ENCODE measurements at regions not wholly inside any gene's neighbourhood (a gene's known extent, or its start where the extent isn't known, plus 50 kb on each side); places are given as distances from the start of the nearest gene placed in this dataset.

DNA sequence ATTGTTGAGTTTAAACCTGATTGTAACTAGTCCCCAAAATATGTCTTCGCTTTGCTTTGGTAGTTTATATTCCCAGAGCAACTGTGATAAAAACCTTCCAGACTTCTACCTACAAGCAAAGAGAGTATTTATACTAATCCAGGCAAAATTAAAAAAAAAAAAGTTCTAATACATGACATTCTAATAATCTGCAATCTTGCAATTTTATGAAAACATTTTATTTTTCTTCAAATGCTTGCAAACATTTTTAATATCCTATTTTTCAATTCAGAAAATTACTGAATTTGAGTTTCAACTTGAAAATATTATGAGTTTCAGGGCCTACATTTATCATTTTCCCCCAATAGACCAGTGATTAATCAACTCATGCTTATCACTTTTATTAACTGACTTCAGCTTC, 830.2 kb upstream of the KLHL1 start:
- Mint-ChIP-seq H3K27ac (no peak overlapping the region), H3K27me3 (no peaks in the 10 kb centered on the region), H3K4me3 (no peak overlapping the region), H3K4me1 (ENCODE audit: low read depth) (no peaks in the 10 kb centered on the region), H3K36me3 (ENCODE audit: low read depth) (no peaks in the 10 kb centered on the region), H3K9me3 (no peaks in the 10 kb centered on the region)
- no peak for DNase-seq

DNA sequence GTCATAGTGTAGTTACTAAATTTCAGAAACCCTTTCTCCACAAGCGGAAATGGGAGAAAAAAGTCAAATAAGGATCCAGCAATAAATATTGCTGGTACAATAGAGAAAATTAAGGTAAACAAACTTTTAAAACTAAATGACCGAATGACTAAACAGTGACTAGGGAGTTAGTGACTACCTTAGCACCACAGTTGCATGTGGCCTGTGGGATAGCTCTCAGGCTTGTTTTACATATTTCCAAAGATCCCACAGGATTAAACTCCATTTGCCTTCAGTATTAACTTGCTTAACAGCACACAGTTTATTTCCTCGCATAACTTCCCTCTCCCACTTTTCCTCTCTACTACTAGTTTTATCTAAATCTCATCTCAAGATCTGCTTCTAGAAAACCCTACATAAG, 824.3 kb upstream of the KLHL1 start:
- H3K9me3 Mint-ChIP-seq: no peaks in the 10 kb centered on the region
- no peak for DNase-seq
- H3K36me3 Mint-ChIP-seq (ENCODE audit: low read depth): no peaks in the 10 kb centered on the region
- H3K27ac Mint-ChIP-seq: no peak overlapping the region
- H3K27me3 Mint-ChIP-seq: no peaks in the 10 kb centered on the region
- no peaks in the 10 kb centered on the region for H3K4me1 Mint-ChIP-seq (ENCODE audit: low read depth)
- H3K4me3 Mint-ChIP-seq: no peak overlapping the region

- H3K27me3 Mint-ChIP-seq: no peaks in the 10 kb centered on the region
- no peaks in the 10 kb centered on the region for H3K36me3 Mint-ChIP-seq (ENCODE audit: low read depth)
- DNase-seq: no peak
- H3K4me3 Mint-ChIP-seq: no peak overlapping the region
- H3K4me1 Mint-ChIP-seq (ENCODE audit: low read depth): no peaks in the 10 kb centered on the region
- H3K9me3 Mint-ChIP-seq: peaks cover 4% of the 10 kb centered on the region
- H3K27ac Mint-ChIP-seq: no peak overlapping the region
Observed at GRCh38 chr13:70923863-70924752, 815.9 kb upstream of the KLHL1 start.

DNA sequence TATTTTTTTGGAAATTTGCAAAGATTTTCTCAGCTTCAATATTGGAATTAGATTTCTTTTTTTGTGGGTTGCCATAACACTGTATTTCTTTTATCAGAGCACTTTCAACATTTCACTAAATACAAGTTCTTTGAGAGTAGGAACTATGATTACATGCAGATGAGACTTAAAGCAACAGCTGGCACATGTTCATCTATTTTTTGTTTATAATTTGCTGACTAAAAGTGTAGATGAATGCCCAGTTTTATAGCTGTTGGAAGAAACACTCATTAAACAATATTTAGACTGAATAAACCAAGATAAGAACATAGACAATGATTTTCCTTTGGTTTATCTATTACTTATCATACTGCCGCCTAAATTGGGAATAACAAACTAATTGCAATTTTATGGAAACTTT, 803.0 kb upstream of the KLHL1 start:
- H3K36me3 Mint-ChIP-seq (ENCODE audit: low read depth): no peaks in the 10 kb centered on the region
- H3K9me3 Mint-ChIP-seq: peaks cover 3% of the 10 kb centered on the region
- H3K27me3 Mint-ChIP-seq: no peaks in the 10 kb centered on the region
- H3K4me1 Mint-ChIP-seq (ENCODE audit: low read depth): no peaks in the 10 kb centered on the region
- DNase-seq: no peak
- no peak overlapping the region for H3K27ac Mint-ChIP-seq
- no peak overlapping the region for H3K4me3 Mint-ChIP-seq

- Mint-ChIP-seq H3K27ac (no peak overlapping the region), H3K4me1 (ENCODE audit: low read depth) (no peaks in the 10 kb centered on the region), H3K36me3 (ENCODE audit: low read depth) (no peaks in the 10 kb centered on the region), H3K9me3 (peaks cover 3% of the 10 kb centered on the region), H3K4me3 (no peak overlapping the region), H3K27me3 (no peaks in the 10 kb centered on the region)
- no peak for DNase-seq
Observed at GRCh38 chr13:70908795-70909194, 800.5 kb upstream of the KLHL1 start.

- peaks cover 2% of the 10 kb centered on the region for H3K9me3 Mint-ChIP-seq
- H3K36me3 Mint-ChIP-seq (ENCODE audit: low read depth): no peaks in the 10 kb centered on the region
- H3K27me3 Mint-ChIP-seq: no peaks in the 10 kb centered on the region
- DNase-seq: no peak
- H3K4me1 Mint-ChIP-seq (ENCODE audit: low read depth): no peaks in the 10 kb centered on the region
- no peak overlapping the region for H3K4me3 Mint-ChIP-seq
- no peak overlapping the region for H3K27ac Mint-ChIP-seq
Observed at GRCh38 chr13:70905035-70905434, 796.8 kb upstream of the KLHL1 start.

DNA sequence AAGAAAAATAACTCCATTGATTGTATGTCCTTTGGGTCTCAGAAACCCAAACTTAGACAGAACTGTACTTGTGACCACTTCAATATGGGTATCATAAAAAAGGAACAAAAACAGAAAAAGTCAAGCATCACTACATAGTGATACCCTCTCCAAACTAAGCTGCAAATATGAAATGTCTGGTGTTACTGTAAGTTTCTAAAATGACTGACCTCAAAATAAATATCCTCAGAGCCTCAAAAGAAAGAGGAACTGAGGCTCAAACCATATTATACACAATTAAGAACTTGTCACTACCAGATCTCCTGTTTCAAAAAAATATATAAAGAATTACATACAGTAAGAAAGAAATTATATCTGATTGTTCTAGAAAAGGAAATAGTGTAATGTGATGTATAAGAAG, 787.9 kb upstream of the KLHL1 start:
- no peak overlapping the region for H3K27ac Mint-ChIP-seq
- H3K27me3 Mint-ChIP-seq: no peaks in the 10 kb centered on the region
- no peak overlapping the region for H3K4me3 Mint-ChIP-seq
- H3K9me3 Mint-ChIP-seq: no peaks in the 10 kb centered on the region
- H3K4me1 Mint-ChIP-seq (ENCODE audit: low read depth): no peaks in the 10 kb centered on the region
- DNase-seq: no peak
- H3K36me3 Mint-ChIP-seq (ENCODE audit: low read depth): no peaks in the 10 kb centered on the region

- H3K36me3 Mint-ChIP-seq (ENCODE audit: low read depth): no peaks in the 10 kb centered on the region
- no peaks in the 10 kb centered on the region for H3K9me3 Mint-ChIP-seq
- H3K27ac Mint-ChIP-seq: no peak overlapping the region
- no peaks in the 10 kb centered on the region for H3K4me1 Mint-ChIP-seq (ENCODE audit: low read depth)
- H3K27me3 Mint-ChIP-seq: no peaks in the 10 kb centered on the region
- DNase-seq: no peak
- no peak overlapping the region for H3K4me3 Mint-ChIP-seq
Observed at GRCh38 chr13:70895599-70895998, 787.3 kb upstream of the KLHL1 start.

- Mint-ChIP-seq H3K4me3 (no peak overlapping the region), H3K36me3 (ENCODE audit: low read depth) (no peaks in the 10 kb centered on the region), H3K9me3 (no peaks in the 10 kb centered on the region), H3K27ac (no peak overlapping the region), H3K4me1 (ENCODE audit: low read depth) (no peaks in the 10 kb centered on the region), H3K27me3 (no peaks in the 10 kb centered on the region)
- no peak for DNase-seq
Observed at GRCh38 chr13:70894258-70894657, 786.0 kb upstream of the KLHL1 start.

DNA sequence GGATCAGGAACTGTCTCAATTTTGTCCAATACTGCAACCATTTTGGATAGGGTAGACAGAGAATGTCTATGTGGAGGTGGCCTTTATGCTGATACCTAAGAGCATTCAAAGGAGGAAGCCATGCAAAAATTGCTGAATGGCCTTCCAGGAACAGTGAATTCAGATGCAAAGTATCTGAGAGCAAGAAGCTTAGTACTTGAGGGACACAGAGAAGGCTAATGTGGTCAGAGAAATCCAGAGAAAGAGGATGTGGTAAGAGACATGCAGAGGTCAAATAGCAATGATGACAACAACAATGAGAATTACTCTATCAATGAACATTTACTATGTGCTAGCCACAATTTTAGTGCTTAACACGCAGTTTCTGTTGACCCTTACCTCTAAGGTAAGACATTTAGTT, 785.6 kb upstream of the KLHL1 start:
- Mint-ChIP-seq H3K36me3 (ENCODE audit: low read depth) (no peaks in the 10 kb centered on the region), H3K9me3 (no peaks in the 10 kb centered on the region), H3K4me3 (no peak overlapping the region), H3K4me1 (ENCODE audit: low read depth) (no peaks in the 10 kb centered on the region), H3K27me3 (no peaks in the 10 kb centered on the region), H3K27ac (no peak overlapping the region)
- DNase-seq: no peak

GRCh38 chr13:70890289-70890688, 782.0 kb upstream of the KLHL1 start:
- Mint-ChIP-seq H3K36me3 (ENCODE audit: low read depth) (no peaks in the 10 kb centered on the region), H3K4me3 (no peak overlapping the region), H3K27ac (no peak overlapping the region), H3K27me3 (no peaks in the 10 kb centered on the region), H3K4me1 (ENCODE audit: low read depth) (no peaks in the 10 kb centered on the region), H3K9me3 (peaks cover 3% of the 10 kb centered on the region)
- DNase-seq: no peak

DNA sequence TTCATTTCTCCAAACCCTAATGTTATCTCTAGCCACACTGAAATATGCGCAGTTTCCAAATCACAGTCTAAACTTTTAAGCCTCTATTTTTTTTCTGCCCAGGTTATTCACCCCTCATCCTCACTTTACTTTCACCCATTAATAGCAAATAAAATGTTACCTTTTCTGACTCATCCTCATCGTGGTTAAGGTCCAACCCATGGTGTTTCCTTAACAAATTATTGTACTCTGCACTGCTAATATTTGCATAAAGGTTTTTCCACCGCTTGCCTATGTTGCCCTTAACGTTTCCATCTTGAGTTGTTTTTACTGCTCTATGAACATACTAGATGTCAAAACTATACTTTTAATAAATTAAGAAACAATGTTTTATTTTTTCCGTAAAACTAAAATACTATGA, 780.9 kb upstream of the KLHL1 start:
- H3K9me3 Mint-ChIP-seq: peaks cover 3% of the 10 kb centered on the region
- no peaks in the 10 kb centered on the region for H3K27me3 Mint-ChIP-seq
- H3K27ac Mint-ChIP-seq: no peak overlapping the region
- DNase-seq: no peak
- no peak overlapping the region for H3K4me3 Mint-ChIP-seq
- H3K4me1 Mint-ChIP-seq (ENCODE audit: low read depth): no peaks in the 10 kb centered on the region
- no peaks in the 10 kb centered on the region for H3K36me3 Mint-ChIP-seq (ENCODE audit: low read depth)

- H3K4me1 Mint-ChIP-seq (ENCODE audit: low read depth): no peaks in the 10 kb centered on the region
- H3K9me3 Mint-ChIP-seq: peaks cover 6% of the 10 kb centered on the region
Observed at GRCh38 chr13:70884196-70884595, 775.9 kb upstream of the KLHL1 start.

DNA sequence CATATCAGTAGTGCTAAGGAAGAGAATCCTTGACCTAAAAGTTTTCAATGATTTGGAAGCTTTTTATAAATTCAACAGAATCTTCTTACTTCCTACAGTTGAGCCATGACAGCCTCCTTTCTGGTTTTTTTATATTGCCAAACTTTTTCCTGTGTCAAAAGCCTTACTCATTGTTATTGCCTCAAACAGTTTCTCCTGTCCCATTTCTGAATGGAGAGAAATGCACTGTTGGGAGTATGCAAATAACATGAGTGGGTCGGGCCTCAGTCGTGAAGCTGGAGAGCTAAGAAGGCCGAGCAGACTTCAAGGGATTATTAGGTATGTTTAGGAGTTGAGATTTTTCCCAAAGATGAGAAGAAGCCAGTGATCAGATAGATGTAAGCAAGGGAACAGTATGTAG, 766.4 kb upstream of the KLHL1 start:
- no peak overlapping the region for H3K4me3 Mint-ChIP-seq
- no peak overlapping the region for H3K27ac Mint-ChIP-seq
- H3K36me3 Mint-ChIP-seq (ENCODE audit: low read depth): no peaks in the 10 kb centered on the region
- peaks cover 2% of the 10 kb centered on the region for H3K9me3 Mint-ChIP-seq
- no peaks in the 10 kb centered on the region for H3K27me3 Mint-ChIP-seq
- DNase-seq: no peak
- no peaks in the 10 kb centered on the region for H3K4me1 Mint-ChIP-seq (ENCODE audit: low read depth)

More at GRCh38 chr13:70884196-70884595, 775.9 kb upstream of the KLHL1 start:
- no peak overlapping the region for H3K4me3 Mint-ChIP-seq
- H3K27me3 Mint-ChIP-seq: no peaks in the 10 kb centered on the region
- H3K36me3 Mint-ChIP-seq (ENCODE audit: low read depth): no peaks in the 10 kb centered on the region
- DNase-seq: no peak
- H3K27ac Mint-ChIP-seq: no peak overlapping the region

DNA sequence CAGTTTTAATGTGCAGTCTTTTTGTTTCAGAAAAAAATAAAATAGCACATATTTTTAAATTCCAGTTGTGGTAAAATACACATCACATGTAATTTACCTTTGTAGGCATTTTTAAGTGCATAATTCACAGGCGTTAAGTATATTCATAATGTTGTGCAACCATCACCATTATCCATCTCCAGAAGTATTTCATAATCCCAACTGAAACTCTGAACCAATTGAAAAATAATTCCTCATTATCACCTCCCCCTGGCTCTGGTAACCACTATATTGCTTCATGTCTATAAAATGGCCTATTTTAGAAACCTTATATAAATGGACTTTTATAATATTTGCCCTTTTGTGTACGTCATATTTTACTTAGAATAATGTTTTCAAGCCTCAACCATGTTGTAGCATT, 756.5 kb upstream of the KLHL1 start:
- Mint-ChIP-seq H3K27ac (no peak overlapping the region), H3K9me3 (peaks cover 9% of the 10 kb centered on the region), H3K27me3 (no peaks in the 10 kb centered on the region), H3K36me3 (ENCODE audit: low read depth) (no peaks in the 10 kb centered on the region), H3K4me3 (no peak overlapping the region), H3K4me1 (ENCODE audit: low read depth) (no peaks in the 10 kb centered on the region)
- DNase-seq: no peak

DNA sequence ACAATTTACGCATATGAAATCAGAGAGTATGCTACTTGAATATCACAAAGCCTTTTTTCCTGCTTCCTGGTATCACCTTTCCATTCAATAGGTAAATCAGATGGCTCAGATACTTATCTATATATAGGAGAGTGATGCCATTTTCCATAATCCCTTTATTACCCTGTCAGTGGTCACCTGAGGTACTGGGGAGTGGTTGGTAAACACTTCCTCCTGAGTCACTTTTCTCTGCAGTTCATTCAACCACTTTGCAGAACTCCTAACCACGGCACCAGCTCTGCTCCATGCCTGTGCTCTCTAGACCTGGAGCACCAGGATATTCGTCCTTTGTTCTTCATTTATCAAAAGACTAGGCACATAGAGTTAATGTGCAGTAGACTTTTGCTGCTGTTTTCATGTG, 748.5 kb upstream of the KLHL1 start:
- no peak overlapping the region for H3K27ac Mint-ChIP-seq
- H3K27me3 Mint-ChIP-seq: no peaks in the 10 kb centered on the region
- H3K4me1 Mint-ChIP-seq (ENCODE audit: low read depth): no peaks in the 10 kb centered on the region
- DNase-seq: no peak
- H3K36me3 Mint-ChIP-seq (ENCODE audit: low read depth): no peaks in the 10 kb centered on the region
- no peak overlapping the region for H3K4me3 Mint-ChIP-seq
- H3K9me3 Mint-ChIP-seq: peaks cover 9% of the 10 kb centered on the region
